Endothelial cell of umbilical vein (primary cell): ENCODE measurements at regions not wholly inside any gene's neighbourhood (a gene's known extent, or its start where the extent isn't known, plus 50 kb on each side); places are given as distances from the start of the nearest gene placed in this dataset.

ENCODE experiments used
- BruUV-seq: library from RNA; stranded (reverse); fragments of 400-500 nt; replicated peaks from 2 replicates; lab custom pipeline; 2021; lab: Mats Ljungman, UMichigan
- CTCF ChIA-PET: fragments of 300-600, 350-600 bp; sonication (Branson Sonifier 250); formaldehyde crosslinking; loops from one replicate; lab custom pipeline; 2021; ENCODE audit warnings: antibody characterized with exemption, inconsistent platforms; lab: Charles Lee
- POLR2A ChIA-PET: fragments of 300-600, 350-600 bp; sonication (Branson Sonifier 250); formaldehyde crosslinking; loops from one replicate; lab custom pipeline; 2021; ENCODE audit warnings: antibody characterized with exemption, inconsistent platforms; lab: Charles Lee
- DNase-seq: peaks from one replicate; pipeline ENCODE4 v3.0.0-alpha.2; 2011; ENCODE audit warnings: low read depth, low spot score
- FAIRE-seq: peaks from 2 replicates; lab custom pipeline; 2011; peaks lifted over from hg19 to GRCh38; lab: Jason Lieb, UNC
- H2AFZ ChIP-seq: 2 replicates; pipeline ENCODE4 v1.6.0; 2012; ENCODE audit warnings: low read depth, low read length, control low read depth, inconsistent platforms
- H3K27ac ChIP-seq: 2 replicates; pipeline ENCODE4 v1.5.1; 2011; ENCODE audit warnings: low read depth, mild to moderate bottlenecking, control low read depth, low read length, moderate library complexity; ENCODE audit not compliant: insufficient read depth
- H3K27me3 ChIP-seq, 2 experiments: 2 replicates each; pipeline versions ENCODE4 v1.6.0 to v1.6.1; 2011; ENCODE audit warnings: low read length in 2 of 2, mixed read lengths in 1 of 2; ENCODE audit not compliant: control insufficient read depth in 2 of 2, insufficient read depth in 2 of 2
- H3K36me3 ChIP-seq, 2 experiments: 2 replicates in 1 of 2; 3 replicates in 1 of 2; pipeline ENCODE4 v1.5.1; 2011; ENCODE audit warnings: low read length in 2 of 2, mild to moderate bottlenecking in 1 of 2, moderate library complexity in 1 of 2; ENCODE audit not compliant: control insufficient read depth in 2 of 2, insufficient read depth in 2 of 2; ENCODE audit errors: extremely low read depth in 1 of 2
- H3K4me1 ChIP-seq: 3 replicates; pipeline ENCODE4 v1.5.1; 2011; ENCODE audit warnings: mild to moderate bottlenecking, low read length; ENCODE audit not compliant: control insufficient read depth, insufficient read depth; ENCODE audit errors: extremely low read depth
- H3K4me2 ChIP-seq: 2 replicates; pipeline ENCODE4 v1.6.1; 2011; ENCODE audit warnings: low read length, control low read depth, mixed read lengths; ENCODE audit not compliant: insufficient read depth
- H3K4me3 ChIP-seq, 3 experiments: fragments of 200-600 bp in 1 of 3; sonication (generic), shearing (Covaris generic) in 1 of 3; replicated peaks in 1 of 3; 2 replicates each; pipeline ENCODE4 v1.5.1; 2011 to 2016; ENCODE audit warnings: control low read depth in 3 of 3, low read length in 3 of 3, mild to moderate bottlenecking in 2 of 3, inconsistent platforms in 1 of 3, low read depth in 1 of 3, moderate library complexity in 1 of 3; ENCODE audit not compliant: insufficient read depth in 1 of 3
- H3K79me2 ChIP-seq: 2 replicates; pipeline ENCODE4 v1.6.0; 2012; ENCODE audit warnings: low read length, inconsistent platforms; ENCODE audit not compliant: control insufficient read depth, insufficient read depth
- H3K9ac ChIP-seq: replicated peaks from 2 replicates; pipeline ENCODE3; 2011; ENCODE audit warnings: low read length, control low read depth; ENCODE audit not compliant: insufficient read depth; ENCODE audit errors: extremely low read depth
- H3K9me1 ChIP-seq: replicated peaks from 3 replicates; pipeline ENCODE4 v1.6.0; 2011; ENCODE audit warnings: mild to moderate bottlenecking, low read length; ENCODE audit not compliant: control insufficient read depth, insufficient read depth; ENCODE audit errors: extremely low read depth
- H3K9me3 ChIP-seq: replicated peaks from 2 replicates; pipeline ENCODE4 v1.5.1; 2012; ENCODE audit warnings: low read length, inconsistent platforms; ENCODE audit not compliant: control insufficient read depth, insufficient read depth
- H4K20me1 ChIP-seq: replicated peaks from 2 replicates; pipeline ENCODE3; 2011; ENCODE audit warnings: mild to moderate bottlenecking, low read length; ENCODE audit not compliant: control insufficient read depth, insufficient read depth; ENCODE audit errors: extremely low read depth
- GATA2 ChIP-seq: IDR thresholded peaks from 2 replicates; pipeline ENCODE4 v1.7.0; 2011; ENCODE audit warnings: low read depth, mild to moderate bottlenecking, moderate library complexity, mixed read lengths, low read length; ENCODE audit not compliant: insufficient read length, insufficient read depth
- MYC ChIP-seq: IDR thresholded peaks from one replicate; pipeline ENCODE4 v1.6.1; 2011; ENCODE audit warnings: mild to moderate bottlenecking, low read depth, low read length
- POLR2AphosphoS5 ChIP-seq: IDR thresholded peaks from 2 replicates; pipeline ENCODE4 v1.6.1; 2012; ENCODE audit warnings: low read depth, mild to moderate bottlenecking, control low read depth, low read length, moderate library complexity; ENCODE audit not compliant: insufficient read depth
- dilution Hi-C: fragments of 300-500 bp; cut with MboI; formaldehyde crosslinking; loops from one replicate; pipeline ENCODE4 v1.15.0; 2019; ENCODE audit warnings: low sequenced_read_pairs; ENCODE audit not compliant: extremely low pct_ligation_motif_present
- intact Hi-C: fragments of 100-400 bp; cut with micrococcal nuclease; formaldehyde crosslinking; loops from one replicate; pipeline ENCODE4 v1.10.0; 2022
- TF ChIP-seq, protein P1 (sequence below): IDR thresholded peaks from 2 replicates; pipeline ENCODE4 v1.6.1; 2011; ENCODE audit not compliant: insufficient read depth, insufficient read length
- TF ChIP-seq, protein P2 (sequence below), 2 donors: IDR thresholded peaks; 1 replicate in 1 of 2; 2 replicates in 1 of 2; pipeline ENCODE4 v1.5.1; 2011; ENCODE audit warnings: low read length in 2 of 2, mild to moderate bottlenecking in 2 of 2, moderate library complexity in 2 of 2, control low read depth in 1 of 2, inconsistent platforms in 1 of 2, low read depth in 1 of 2; ENCODE audit not compliant: insufficient read depth in 1 of 2; ENCODE audit errors: extremely low read depth in 1 of 2

DNA sequence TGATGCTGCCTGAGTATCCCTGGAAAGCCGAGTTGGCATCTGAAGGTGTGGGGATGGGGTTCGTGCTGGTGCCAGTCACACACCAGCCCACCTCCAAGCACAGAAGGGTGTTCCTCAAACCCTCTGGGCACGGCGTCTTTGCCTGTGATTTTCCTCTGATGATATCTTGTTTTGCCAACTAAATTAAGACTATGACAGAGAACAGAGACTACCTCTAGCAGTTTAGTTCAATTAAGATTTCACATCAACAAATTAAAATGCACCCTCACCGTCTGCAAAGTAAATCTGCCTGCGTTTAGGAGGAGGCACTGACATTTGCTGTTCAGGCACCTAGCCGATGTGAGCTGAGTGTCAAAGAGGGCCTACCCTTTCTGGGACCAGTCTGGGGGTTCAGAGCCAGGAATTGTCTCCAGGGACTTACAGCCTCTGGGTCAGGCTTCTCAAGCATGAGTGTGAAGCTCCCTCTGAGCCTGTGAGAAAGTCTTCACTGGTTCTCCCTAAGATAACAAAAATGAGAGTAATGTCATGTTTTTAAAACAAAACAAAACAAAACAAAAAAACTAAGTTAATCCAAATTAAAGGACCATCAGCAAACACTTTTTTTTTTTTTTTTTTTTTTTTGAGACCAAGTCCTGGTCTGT is 55.4 kb upstream of the CTNNA1 start:
- no peak overlapping the region for H3K9ac ChIP-seq
- dilution Hi-C loops, result no loop called here
- intact Hi-C loops, result loop anchor here (2.0 kb wide), 1 partner anchor 57 kb away; no protein-coding TSS in a partner anchor

More for the DNA sequence above, 55.4 kb upstream of the CTNNA1 start:
- TF ChIP-seq GATA2 (no peak), MYC (no peak), POLR2AphosphoS5 (no peak)
- TF ChIP-seq, protein P1, sequence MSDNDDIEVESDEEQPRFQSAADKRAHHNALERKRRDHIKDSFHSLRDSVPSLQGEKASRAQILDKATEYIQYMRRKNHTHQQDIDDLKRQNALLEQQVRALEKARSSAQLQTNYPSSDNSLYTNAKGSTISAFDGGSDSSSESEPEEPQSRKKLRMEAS, result no peak
- TF ChIP-seq, protein P2, sequence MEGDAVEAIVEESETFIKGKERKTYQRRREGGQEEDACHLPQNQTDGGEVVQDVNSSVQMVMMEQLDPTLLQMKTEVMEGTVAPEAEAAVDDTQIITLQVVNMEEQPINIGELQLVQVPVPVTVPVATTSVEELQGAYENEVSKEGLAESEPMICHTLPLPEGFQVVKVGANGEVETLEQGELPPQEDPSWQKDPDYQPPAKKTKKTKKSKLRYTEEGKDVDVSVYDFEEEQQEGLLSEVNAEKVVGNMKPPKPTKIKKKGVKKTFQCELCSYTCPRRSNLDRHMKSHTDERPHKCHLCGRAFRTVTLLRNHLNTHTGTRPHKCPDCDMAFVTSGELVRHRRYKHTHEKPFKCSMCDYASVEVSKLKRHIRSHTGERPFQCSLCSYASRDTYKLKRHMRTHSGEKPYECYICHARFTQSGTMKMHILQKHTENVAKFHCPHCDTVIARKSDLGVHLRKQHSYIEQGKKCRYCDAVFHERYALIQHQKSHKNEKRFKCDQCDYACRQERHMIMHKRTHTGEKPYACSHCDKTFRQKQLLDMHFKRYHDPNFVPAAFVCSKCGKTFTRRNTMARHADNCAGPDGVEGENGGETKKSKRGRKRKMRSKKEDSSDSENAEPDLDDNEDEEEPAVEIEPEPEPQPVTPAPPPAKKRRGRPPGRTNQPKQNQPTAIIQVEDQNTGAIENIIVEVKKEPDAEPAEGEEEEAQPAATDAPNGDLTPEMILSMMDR (IDR thresholded peaks at IDR 0.05; ENCODE audit: extremely low read depth in 1 of 2, insufficient read depth in 1 of 2, low read depth in 1 of 2, low read length in 2 of 2), result no peak
- no peaks in the 10 kb centered on the region for H4K20me1 ChIP-seq
- no peak overlapping the region for H3K27ac ChIP-seq
- BruUV-seq, result no TSS peak
- DNase-seq (no peak), FAIRE-seq (no peak)
- H3K4me1 ChIP-seq, result peaks cover 6% of the 10 kb centered on the region
- H3K79me2 ChIP-seq, result no peaks in the 10 kb centered on the region
- H3K4me3 ChIP-seq, result no peak overlapping the region
- no peaks in the 10 kb centered on the region for H3K9me1 ChIP-seq
- no peaks in the 10 kb centered on the region for H3K36me3 ChIP-seq
- no peak overlapping the region for H3K4me2 ChIP-seq
- CTCF ChIA-PET, result interaction anchor here (1.1 kb wide), 1 partner anchor 18 kb away, joined by 5 read pairs; no protein-coding TSS in a partner anchor
- POLR2A ChIA-PET, result no interaction called here
- no peak overlapping the region for H2AFZ ChIP-seq
- H3K27me3 ChIP-seq, result peaks cover 3 to 13% of the 10 kb centered on the region in 2 experiments
- no peaks in the 10 kb centered on the region for H3K9me3 ChIP-seq
